Epithelial cell of esophagus (primary cell): ENCODE measurements at regions not wholly inside any gene's neighbourhood (a gene's known extent, or its start where the extent isn't known, plus 50 kb on each side); places are given as distances from the start of the nearest gene placed in this dataset.

ENCODE experiments used
- DNase-seq: peaks from one replicate; pipeline ENCODE4 v3.0.0; 2010; ENCODE audit warnings: low read depth
- H3K4me3 ChIP-seq: 2 replicates; pipeline ENCODE4 v1.5.1; 2011; ENCODE audit warnings: mild to moderate bottlenecking, low read length, control low read depth
- TF ChIP-seq, protein P1 (sequence below): IDR thresholded peaks from 2 replicates; pipeline ENCODE4 v1.5.1; 2011; ENCODE audit warnings: low read depth, mild to moderate bottlenecking, low read length, control low read depth, inconsistent platforms; ENCODE audit not compliant: insufficient read depth; ENCODE audit errors: missing control alignments

DNA sequence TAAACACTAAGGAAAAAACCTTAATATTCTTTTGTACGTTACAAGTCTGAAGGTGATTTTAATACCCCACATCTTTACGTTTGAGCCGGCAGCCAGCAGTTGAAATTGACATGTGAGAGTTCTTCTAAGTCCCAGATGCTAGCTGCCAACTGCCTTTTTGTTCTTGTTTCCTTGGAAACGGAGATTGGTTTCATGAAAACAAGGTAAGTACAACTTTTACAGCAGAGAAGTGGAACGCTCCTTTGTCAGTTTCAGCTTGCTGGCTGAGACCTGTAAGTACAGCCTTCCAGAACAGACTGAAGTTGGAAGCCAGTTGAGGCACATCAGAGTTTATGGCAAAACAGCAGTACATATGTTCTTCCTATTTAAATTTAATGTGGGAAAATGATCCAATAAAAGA, 1018.4 kb upstream of the ARRDC3 start:
- DNase-seq = no peak
- TF ChIP-seq, protein P1, sequence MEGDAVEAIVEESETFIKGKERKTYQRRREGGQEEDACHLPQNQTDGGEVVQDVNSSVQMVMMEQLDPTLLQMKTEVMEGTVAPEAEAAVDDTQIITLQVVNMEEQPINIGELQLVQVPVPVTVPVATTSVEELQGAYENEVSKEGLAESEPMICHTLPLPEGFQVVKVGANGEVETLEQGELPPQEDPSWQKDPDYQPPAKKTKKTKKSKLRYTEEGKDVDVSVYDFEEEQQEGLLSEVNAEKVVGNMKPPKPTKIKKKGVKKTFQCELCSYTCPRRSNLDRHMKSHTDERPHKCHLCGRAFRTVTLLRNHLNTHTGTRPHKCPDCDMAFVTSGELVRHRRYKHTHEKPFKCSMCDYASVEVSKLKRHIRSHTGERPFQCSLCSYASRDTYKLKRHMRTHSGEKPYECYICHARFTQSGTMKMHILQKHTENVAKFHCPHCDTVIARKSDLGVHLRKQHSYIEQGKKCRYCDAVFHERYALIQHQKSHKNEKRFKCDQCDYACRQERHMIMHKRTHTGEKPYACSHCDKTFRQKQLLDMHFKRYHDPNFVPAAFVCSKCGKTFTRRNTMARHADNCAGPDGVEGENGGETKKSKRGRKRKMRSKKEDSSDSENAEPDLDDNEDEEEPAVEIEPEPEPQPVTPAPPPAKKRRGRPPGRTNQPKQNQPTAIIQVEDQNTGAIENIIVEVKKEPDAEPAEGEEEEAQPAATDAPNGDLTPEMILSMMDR = no peak
- H3K4me3 ChIP-seq = no peak overlapping the region

DNA sequence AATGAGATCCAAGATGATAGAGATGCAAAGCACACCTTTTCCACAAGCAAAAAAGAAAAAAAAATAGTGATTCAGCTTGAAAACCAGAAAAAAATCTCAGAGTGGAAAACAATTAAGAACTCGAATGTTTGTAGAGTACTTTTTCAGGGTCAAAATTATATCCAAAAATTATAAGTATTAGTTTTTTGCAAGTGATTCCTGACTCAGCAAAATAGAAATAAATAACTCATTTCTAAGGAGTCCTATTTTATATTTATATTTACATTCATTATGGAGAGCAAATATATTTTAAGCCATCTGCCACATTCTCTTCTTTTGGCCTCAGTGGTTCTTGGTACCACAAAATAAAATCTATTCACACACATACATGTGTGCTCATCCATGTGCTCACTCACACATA, 1011.8 kb upstream of the ARRDC3 start:
- no peak overlapping the region for H3K4me3 ChIP-seq
- TF ChIP-seq, protein P1 = no peak
- DNase-seq = no peak

GRCh38 chr5:92390657-92391056, 1007.5 kb upstream of the ARRDC3 start:
- DNase-seq = no peak
- TF ChIP-seq, protein P1 = no peak
- H3K4me3 ChIP-seq = no peak overlapping the region

DNA sequence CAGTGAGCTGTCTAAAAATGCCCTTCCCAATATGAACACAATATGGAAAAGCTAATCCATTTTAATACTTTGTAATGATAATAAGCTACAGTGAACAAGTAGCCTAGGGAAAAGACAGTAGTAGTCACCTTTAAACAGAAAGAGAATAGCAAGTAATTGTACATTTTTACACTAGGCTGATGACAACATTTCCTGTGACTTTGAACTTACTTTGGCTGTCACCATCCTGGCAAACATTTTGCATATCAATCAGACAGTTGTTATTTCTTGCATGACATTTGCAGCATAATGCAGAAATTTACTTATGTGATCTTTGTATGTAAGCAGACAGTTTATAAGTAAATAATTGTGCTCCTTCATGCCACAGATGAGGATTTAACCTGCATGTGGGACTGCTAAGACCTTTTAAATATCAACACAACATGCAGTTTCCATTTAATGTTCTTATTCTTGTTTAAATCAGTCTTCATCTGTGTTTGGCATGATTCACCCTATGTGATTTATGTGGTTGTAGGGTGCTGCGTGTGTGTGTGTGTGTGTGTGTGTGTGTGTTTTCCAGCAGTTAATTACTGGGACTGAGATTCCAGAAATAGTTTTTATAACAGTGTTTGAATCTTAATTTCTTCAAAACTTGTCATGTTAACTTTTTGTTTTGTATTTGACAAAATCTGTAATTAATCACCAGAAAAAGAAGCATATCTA, 997.1 kb upstream of the ARRDC3 start:
- DNase-seq = peak; percentile 35

GRCh38 chr5:92378966-92379611, 996.0 kb upstream of the ARRDC3 start:
- TF ChIP-seq, protein P1 = no peak
- DNase-seq = peak; percentile 52
- H3K4me3 ChIP-seq = no peak overlapping the region

More for the DNA sequence above, 997.1 kb upstream of the ARRDC3 start:
- H3K4me3 ChIP-seq = no peak overlapping the region
- TF ChIP-seq, protein P1 = no peak

GRCh38 chr5:92374859-92375258, 991.7 kb upstream of the ARRDC3 start:
- DNase-seq = no peak
- no peak overlapping the region for H3K4me3 ChIP-seq
- TF ChIP-seq, protein P1 = no peak
